Body of pancreas (tissue), 4 donors: ENCODE measurements at regions not wholly inside any gene's neighbourhood (a gene's known extent, or its start where the extent isn't known, plus 50 kb on each side); places are given as distances from the start of the nearest gene placed in this dataset.

Experiments used
- ATAC-seq: fragments of 150-250 bp; one replicate; pipeline ENCODE4 v1.9.1; 2016
- DNase-seq, 4 donors: peaks; one replicate each; pipeline ENCODE4 v3.0.0-alpha.2; 2019
- H3K27ac ChIP-seq, 4 donors: fragments of 200-600 bp; sonication (generic); 1 replicate in 3 of 4; 2 replicates in 1 of 4; pipeline versions ENCODE4 v1.5.1 to v1.6.1; 2016 to 2019; ENCODE audit warnings: mild to moderate bottlenecking in 1 of 4, mixed read lengths in 1 of 4, moderate library complexity in 1 of 4
- H3K27me3 ChIP-seq, 2 donors: fragments of 200-600 bp; sonication (generic); one replicate each; pipeline ENCODE4 v1.6.0; 2016; ENCODE audit warnings: mild to moderate bottlenecking in 1 of 2
- H3K36me3 ChIP-seq, 2 donors: fragments of 200-600 bp; sonication (generic); replicated peaks in 1 of 2; 2 replicates each; pipeline ENCODE4 v1.5.1; 2016; ENCODE audit warnings: low read depth in 2 of 2; ENCODE audit not compliant: insufficient read depth in 1 of 2
- H3K4me1 ChIP-seq: fragments of 200-600 bp; sonication (generic); one replicate; pipeline ENCODE4 v1.6.0; 2016
- H3K4me3 ChIP-seq, 2 donors: fragments of 200-600 bp; sonication (generic); 1 replicate in 1 of 2; 2 replicates in 1 of 2; pipeline ENCODE4 v1.5.1; 2016 to 2019
- H3K9me3 ChIP-seq, 3 donors: fragments of 200-600 bp; sonication (generic); 1 replicate in 2 of 3; 2 replicates in 1 of 3; pipeline ENCODE4 v1.5.1; 2016
- POLR2A ChIP-seq, 3 donors: fragments of 450-650 bp; IDR thresholded peaks; one replicate each; pipeline ENCODE4 v1.6.1; 2016; ENCODE audit warnings: antibody characterized with exemption in 3 of 3, mild to moderate bottlenecking in 2 of 3
- WGBS, 2 donors: methylation state at CpG; one replicate each; pipeline ENCODE4 v1.1.5; 2017; 5-methylcytosine and 5-hydroxymethylcytosine counted together
- intact Hi-C: fragments of 100-400 bp; cut with DNase I; formaldehyde crosslinking; loops from one replicate; pipeline ENCODE4 v1.15.1; 2023
- TF ChIP-seq, protein P1 (sequence below), 7 experiments: fragments of 450-650 bp in 4 of 7; fragments of 200-600 bp in 3 of 7; sonication (generic) in 3 of 7; IDR thresholded peaks; one replicate each; pipeline ENCODE4 v1.5.1; 2016 to 2019; ENCODE audit warnings: antibody characterized with exemption in 7 of 7

DNA sequence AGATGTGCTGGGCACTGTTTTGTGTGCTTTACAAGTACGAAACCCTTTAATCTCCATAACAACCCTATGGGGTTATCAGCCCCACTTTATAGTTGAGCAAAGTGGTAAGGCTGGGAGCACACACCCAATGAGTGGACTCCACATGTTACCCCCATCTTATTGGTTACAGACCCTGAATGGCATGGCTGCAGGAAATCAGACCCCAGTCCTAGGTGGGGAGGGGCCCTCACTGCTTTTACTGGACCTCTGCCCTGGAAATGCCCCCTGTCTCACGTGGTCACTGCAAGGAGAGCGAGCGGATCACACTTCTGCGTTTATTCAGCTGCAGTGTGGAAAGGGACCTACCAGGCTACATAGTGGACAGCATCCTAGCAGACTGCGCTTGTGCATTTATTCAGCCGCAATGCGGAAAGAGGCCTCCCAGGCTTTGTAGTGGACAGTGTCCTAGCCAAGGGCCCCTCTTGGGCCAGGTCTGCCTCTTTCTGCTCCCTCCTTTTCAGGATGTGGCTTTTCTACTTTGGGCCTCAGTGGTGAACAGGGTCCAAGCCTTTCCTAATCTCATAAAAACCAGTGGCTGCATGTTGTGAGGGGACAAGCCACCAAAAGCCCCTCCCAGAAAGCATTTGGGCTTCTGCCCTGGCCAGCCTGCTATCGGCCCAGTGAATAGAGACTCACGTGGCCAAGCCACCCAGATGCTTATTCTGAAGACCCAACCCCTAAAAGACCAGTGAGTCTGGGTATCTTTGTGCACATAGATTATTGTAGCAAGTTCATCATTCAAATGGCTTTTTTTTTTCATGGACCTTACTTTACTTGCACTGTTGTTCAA, 405.7 kb upstream of the RNF32 start:
- no peaks in the 10 kb centered on the region for H3K27me3 ChIP-seq
- TF ChIP-seq POLR2A (IDR thresholded peaks at IDR 0.05): no peak
- TF ChIP-seq, protein P1, sequence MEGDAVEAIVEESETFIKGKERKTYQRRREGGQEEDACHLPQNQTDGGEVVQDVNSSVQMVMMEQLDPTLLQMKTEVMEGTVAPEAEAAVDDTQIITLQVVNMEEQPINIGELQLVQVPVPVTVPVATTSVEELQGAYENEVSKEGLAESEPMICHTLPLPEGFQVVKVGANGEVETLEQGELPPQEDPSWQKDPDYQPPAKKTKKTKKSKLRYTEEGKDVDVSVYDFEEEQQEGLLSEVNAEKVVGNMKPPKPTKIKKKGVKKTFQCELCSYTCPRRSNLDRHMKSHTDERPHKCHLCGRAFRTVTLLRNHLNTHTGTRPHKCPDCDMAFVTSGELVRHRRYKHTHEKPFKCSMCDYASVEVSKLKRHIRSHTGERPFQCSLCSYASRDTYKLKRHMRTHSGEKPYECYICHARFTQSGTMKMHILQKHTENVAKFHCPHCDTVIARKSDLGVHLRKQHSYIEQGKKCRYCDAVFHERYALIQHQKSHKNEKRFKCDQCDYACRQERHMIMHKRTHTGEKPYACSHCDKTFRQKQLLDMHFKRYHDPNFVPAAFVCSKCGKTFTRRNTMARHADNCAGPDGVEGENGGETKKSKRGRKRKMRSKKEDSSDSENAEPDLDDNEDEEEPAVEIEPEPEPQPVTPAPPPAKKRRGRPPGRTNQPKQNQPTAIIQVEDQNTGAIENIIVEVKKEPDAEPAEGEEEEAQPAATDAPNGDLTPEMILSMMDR (IDR thresholded peaks at IDR 0.05): no peak
- ATAC-seq (no peak), DNase-seq (no peak)
- intact Hi-C loops: no loop called here
- H3K27ac ChIP-seq: no peak overlapping the region
- no peaks in the 10 kb centered on the region for H3K9me3 ChIP-seq
- H3K36me3 ChIP-seq: no peaks in the 10 kb centered on the region
- WGBS, 2 donors: 75 to 77% methylated on average over 10 of the region's 10 CpGs
- no peak overlapping the region for H3K4me3 ChIP-seq
- H3K4me1 ChIP-seq: no peaks in the 10 kb centered on the region

DNA sequence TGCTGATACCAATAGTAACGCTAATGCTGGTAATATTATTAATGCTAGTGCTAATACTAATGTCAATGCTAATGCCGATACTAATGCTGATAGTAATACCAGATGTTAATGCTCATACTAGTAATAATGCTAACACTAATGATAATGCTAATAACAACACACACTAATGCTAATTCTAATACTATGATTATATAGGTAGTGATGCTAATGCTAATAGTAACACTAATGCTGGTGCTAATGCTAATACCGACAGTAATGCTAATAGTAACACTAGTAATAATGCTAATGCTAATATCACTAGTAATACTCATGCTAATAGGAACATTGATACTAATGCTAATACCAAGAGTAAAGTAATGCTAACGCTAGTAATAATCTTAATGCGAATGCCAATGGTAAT, 406.4 kb upstream of the RNF32 start:
- H3K4me3 ChIP-seq: no peak overlapping the region
- H3K36me3 ChIP-seq: no peaks in the 10 kb centered on the region
- H3K27ac ChIP-seq: no peak overlapping the region
- no peaks in the 10 kb centered on the region for H3K9me3 ChIP-seq
- H3K27me3 ChIP-seq: no peaks in the 10 kb centered on the region
- ATAC-seq (no peak), DNase-seq (no peak)
- TF ChIP-seq, protein P1 (IDR thresholded peaks at IDR 0.05): no peak
- no peak for TF ChIP-seq POLR2A (IDR thresholded peaks at IDR 0.05)
- intact Hi-C loops: no loop called here
- H3K4me1 ChIP-seq: no peaks in the 10 kb centered on the region
- 90 to 91% methylated on average over 5 of the region's 5 CpGs for WGBS, 2 donors

DNA sequence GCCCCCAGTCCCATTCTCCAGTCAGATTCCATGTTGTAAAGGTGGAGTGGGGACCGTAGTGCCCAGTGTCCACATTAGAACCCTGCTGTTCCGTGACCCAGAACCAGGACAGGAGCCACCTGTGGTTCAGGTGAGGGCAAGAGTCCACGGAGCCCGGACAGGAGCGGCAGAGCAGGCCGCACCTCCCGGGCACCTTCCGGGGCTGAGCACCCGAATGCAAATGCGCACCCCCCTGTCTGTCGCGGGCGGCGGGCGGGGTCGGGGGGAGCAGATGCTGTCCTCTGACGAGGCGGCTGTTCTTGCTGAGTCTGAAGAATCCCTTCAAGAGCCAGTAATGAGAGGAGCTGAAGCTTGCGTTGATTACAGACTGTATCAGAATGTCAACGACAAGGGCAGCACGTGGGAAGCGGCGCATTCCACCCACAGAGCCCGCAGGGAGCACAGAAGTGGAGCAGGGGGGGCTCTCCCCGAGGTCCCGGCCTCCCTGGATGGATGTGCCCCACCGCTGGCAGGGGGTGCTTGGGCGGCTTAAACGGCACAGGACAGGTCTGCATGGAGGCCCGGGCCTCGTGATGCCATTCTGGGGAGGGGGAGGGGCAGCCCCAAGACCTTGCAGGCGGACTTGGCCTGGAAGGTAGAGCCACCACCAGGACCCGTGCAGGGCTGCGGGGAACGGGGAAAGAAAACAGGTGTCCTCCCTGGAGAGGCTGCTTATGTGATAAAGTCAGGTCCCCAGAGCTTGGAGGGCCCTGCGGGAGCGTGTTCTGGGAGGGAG, 407.5 kb upstream of the RNF32 start:
- no peak overlapping the region for H3K27ac ChIP-seq
- 81 to 83% methylated on average over 32 to 37 of the region's 37 CpGs for WGBS, 2 donors
- no peak for TF ChIP-seq POLR2A (IDR thresholded peaks at IDR 0.05)
- TF ChIP-seq, protein P1 (IDR thresholded peaks at IDR 0.05): no peak
- H3K27me3 ChIP-seq: no peaks in the 10 kb centered on the region
- intact Hi-C loops: no loop called here
- H3K4me1 ChIP-seq: no peaks in the 10 kb centered on the region
- no peaks in the 10 kb centered on the region for H3K9me3 ChIP-seq
- no peak overlapping the region for H3K4me3 ChIP-seq
- no peak for DNase-seq
- H3K36me3 ChIP-seq: no peaks in the 10 kb centered on the region
- no peak for ATAC-seq

DNA sequence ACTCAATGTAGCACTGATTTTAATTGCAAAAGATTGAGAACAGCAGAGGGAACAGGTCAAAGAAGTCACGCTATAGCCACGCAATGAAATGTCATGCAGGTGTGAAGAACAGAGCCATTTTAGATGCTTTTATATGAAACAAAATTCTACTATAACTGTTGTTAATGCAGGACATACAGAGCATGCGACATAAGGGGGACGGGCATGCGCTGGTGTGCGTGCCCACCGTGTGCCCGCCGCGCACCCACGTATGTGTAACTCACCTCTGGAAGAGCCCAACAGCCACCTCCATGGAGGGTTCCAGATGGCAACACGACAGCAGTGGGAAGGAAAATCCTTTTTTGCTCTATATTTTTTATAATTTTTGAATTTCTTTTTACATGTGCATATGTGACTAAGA, 410.0 kb upstream of the RNF32 start:
- no peak overlapping the region for H3K27ac ChIP-seq
- WGBS, 2 donors: 88 to 89% methylated on average over 12 of the region's 12 CpGs
- H3K27me3 ChIP-seq: no peaks in the 10 kb centered on the region
- no peaks in the 10 kb centered on the region for H3K9me3 ChIP-seq
- no peak overlapping the region for H3K4me3 ChIP-seq
- DNase-seq (no peak), ATAC-seq (no peak)
- intact Hi-C loops: no loop called here
- no peak for TF ChIP-seq POLR2A (IDR thresholded peaks at IDR 0.05)
- TF ChIP-seq, protein P1 (IDR thresholded peaks at IDR 0.05): no peak
- no peaks in the 10 kb centered on the region for H3K36me3 ChIP-seq
- H3K4me1 ChIP-seq: no peaks in the 10 kb centered on the region
